ENCODE measurements at regions not wholly inside any gene's neighbourhood (a gene's known extent, or its start where the extent isn't known, plus 50 kb on each side); places are given as distances from the start of the nearest gene placed in this dataset.
A peak's percentile ranks its signal among the peaks of the same experiment; 100 is the strongest.
"Not testable (repeated sequence)": the region's sequence is repeated elsewhere in the genome, so short reads cannot be mapped to it uniquely, and the experiment has no call there.

DNA sequence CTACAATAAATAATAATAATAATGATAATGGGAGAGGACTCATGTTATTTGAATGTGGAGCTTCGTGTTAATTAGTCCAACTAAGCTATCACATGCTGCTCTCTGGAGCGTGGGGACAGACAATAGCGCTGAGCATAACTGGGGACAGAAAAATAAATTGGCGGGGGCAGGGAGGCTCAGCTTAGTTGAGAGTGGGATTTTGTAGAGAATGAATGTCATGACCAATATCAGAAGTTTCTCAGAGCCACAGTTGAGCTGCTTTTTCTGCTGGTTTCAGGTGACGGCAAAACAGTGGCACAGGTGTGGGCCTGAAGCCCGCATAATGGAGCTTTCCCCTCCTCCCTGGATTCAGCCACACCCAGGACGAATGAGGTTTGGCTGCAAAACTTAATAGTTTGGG is 111.1 kb upstream of the CAB39 start:
- H3K9me3 ChIP-seq, result no peaks in the 10 kb centered on the region

DNA sequence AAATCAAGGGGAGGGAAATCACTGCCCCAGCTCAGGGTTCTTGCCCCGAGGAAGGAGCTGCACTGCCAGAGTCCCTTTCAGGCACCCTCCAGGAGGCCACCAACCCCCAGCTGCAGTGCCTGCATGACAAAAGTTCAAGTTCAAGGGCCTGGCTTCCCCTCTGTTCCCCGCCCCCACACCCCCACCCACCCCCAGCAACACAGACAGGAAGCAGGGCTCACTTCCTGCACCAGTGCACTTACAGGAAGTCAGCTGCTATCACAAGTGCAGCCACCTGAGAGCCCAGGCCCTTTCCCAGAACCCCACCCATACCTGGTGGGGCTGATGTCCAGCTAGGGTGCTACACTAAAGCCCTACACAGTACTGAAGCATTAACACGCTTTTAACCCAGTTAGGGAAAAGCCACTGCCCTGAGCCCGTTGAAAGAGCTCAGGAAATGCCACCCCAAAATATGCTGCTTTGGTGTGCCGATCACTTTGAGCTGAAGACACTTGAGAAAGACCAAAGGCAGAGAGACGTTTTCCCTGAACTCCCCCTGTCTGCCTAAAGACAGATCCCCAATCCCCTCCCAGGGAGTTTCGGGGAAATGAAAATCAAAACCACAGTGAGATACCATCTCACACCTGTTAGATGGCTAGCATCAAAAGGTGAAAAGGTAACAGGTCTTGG is 109.9 kb upstream of the CAB39 start:
- H3K4me1 ChIP-seq, result peaks cover 5 to 14% (median 8%) of the 10 kb centered on the region in 4 donors
- TF ChIP-seq, protein P1, sequence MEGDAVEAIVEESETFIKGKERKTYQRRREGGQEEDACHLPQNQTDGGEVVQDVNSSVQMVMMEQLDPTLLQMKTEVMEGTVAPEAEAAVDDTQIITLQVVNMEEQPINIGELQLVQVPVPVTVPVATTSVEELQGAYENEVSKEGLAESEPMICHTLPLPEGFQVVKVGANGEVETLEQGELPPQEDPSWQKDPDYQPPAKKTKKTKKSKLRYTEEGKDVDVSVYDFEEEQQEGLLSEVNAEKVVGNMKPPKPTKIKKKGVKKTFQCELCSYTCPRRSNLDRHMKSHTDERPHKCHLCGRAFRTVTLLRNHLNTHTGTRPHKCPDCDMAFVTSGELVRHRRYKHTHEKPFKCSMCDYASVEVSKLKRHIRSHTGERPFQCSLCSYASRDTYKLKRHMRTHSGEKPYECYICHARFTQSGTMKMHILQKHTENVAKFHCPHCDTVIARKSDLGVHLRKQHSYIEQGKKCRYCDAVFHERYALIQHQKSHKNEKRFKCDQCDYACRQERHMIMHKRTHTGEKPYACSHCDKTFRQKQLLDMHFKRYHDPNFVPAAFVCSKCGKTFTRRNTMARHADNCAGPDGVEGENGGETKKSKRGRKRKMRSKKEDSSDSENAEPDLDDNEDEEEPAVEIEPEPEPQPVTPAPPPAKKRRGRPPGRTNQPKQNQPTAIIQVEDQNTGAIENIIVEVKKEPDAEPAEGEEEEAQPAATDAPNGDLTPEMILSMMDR (IDR thresholded peaks at IDR 0.05), result no peak
- peak in 1 of 2 donors; percentile 9 for TF ChIP-seq POLR2AphosphoS5 (IDR thresholded peaks at IDR 0.05)
- no peak for TF ChIP-seq POLR2A (IDR thresholded peaks at IDR 0.05)
- DNase-seq (peak in 1 of 2 donors; percentile 34), ATAC-seq (ENCODE audit: low FRiP score in 2 of 2) (peak in 1 of 2 donors; percentile 34)
- peak overlapping the region in 2 of 4 donors; percentile 44 to 58 for H3K27ac ChIP-seq
- no peak overlapping the region for H3K4me3 ChIP-seq
- H3K27me3 ChIP-seq, result no peaks in the 10 kb centered on the region
- WGBS, 2 donors, result 49 to 51% methylated on average over 6 to 7 of the region's 7 CpGs
- H3K36me3 ChIP-seq, result no peaks in the 10 kb centered on the region
- no peaks in the 10 kb centered on the region for H3K9me3 ChIP-seq

More for the DNA sequence above, 111.1 kb upstream of the CAB39 start:
- Histone ChIP-seq H3K4me1 (peaks cover 5 to 14% (median 8%) of the 10 kb centered on the region in 4 donors), H3K36me3 (no peaks in the 10 kb centered on the region), H3K27ac (no peak overlapping the region), H3K4me3 (no peak overlapping the region), H3K27me3 (no peaks in the 10 kb centered on the region)
- TF ChIP-seq POLR2AphosphoS5 (IDR thresholded peaks at IDR 0.05) (no peak), POLR2A (IDR thresholded peaks at IDR 0.05) (no peak), EP300 (IDR thresholded peaks at IDR 0.05) (no peak)
- TF ChIP-seq, protein P1 (IDR thresholded peaks at IDR 0.05), result no peak
- WGBS, 2 donors, result 89 to 93% methylated on average over 7 of the region's 7 CpGs
- DNase-seq (no peak), ATAC-seq (ENCODE audit: low FRiP score in 2 of 2) (no peak)

DNA sequence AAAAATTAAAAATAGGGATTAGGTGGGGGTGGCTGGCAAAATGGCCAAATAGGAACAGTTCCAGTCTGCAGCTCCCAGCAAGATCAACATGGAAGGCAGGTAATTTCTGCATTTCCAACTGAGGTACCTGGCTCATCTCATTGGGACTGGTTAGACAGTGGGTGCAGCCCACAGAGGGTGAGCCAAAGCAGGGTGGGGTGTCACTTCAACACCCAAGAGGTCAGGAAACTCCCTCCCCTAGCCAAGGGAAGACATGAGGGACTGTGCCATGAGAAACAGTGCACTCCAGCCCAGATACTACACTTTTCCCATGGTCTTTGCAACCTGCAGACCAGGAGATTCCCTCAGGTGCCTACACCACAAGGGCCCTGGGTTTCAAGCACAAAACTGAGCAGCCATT is 109.3 kb upstream of the CAB39 start:
- not testable (repeated sequence) for DNase-seq; H3K27ac ChIP-seq; H3K27me3 ChIP-seq; H3K36me3 ChIP-seq; ATAC-seq (ENCODE audit: low FRiP score in 2 of 2); H3K9me3 ChIP-seq; H3K4me3 ChIP-seq
- peaks cover 5 to 14% (median 8%) of the 10 kb centered on the region in 4 donors for H3K4me1 ChIP-seq

DNA sequence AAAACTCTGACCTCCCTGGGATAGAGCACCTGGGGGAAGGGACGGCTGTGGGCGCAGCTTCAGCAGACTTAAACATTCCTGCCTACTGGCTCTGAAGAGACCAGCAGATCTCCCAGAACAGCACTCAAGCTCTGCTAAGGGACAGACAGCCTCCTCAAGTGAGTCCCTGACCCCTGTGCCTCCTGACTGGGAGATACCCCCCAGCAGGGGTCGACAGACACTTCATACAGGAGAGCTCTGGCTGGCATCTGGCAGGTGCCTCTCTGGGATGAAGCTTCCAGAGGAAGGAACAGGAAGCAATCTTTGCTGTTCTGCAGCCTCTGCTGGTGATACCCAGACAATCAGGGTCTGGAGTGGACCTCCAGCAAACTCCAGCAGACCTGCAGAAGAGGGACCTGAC is 108.5 kb upstream of the CAB39 start:
- not testable (repeated sequence) for H3K36me3 ChIP-seq; H3K27me3 ChIP-seq; H3K9me3 ChIP-seq; ATAC-seq (ENCODE audit: low FRiP score in 2 of 2); H3K27ac ChIP-seq; H3K4me3 ChIP-seq; DNase-seq
- peaks cover 5 to 14% (median 8%) of the 10 kb centered on the region in 4 donors for H3K4me1 ChIP-seq
- WGBS, 2 donors, result 63 to 83% methylated on average over 3 of the region's 3 CpGs

DNA sequence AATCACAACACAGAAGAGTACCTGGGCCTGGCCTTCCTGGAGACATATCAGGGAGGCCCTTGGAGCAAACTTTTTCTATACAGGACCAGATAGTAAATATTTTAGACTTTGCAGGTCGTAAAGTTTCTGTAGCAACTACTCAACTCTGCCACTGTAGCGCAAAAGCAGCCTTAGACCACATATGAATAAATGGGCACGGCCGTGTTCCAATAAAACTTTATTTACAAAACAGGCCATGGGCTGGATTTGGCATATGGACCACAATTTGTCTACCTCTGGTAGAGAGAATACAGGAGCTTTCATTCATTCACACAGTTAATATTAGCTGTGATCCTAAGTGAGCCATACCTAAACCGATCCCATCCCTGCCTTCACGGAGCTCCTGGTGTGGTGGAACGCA is 98.6 kb upstream of the CAB39 start:
- Histone ChIP-seq H3K9me3 (no peaks in the 10 kb centered on the region), H3K27ac (no peak overlapping the region), H3K27me3 (no peaks in the 10 kb centered on the region), H3K4me1 (peaks cover 0 to 15% (median 3%) of the 10 kb centered on the region in 4 donors), H3K36me3 (no peaks in the 10 kb centered on the region), H3K4me3 (no peak overlapping the region)
- TF ChIP-seq POLR2AphosphoS5 (IDR thresholded peaks at IDR 0.05) (no peak), POLR2A (IDR thresholded peaks at IDR 0.05) (no peak), EP300 (IDR thresholded peaks at IDR 0.05) (no peak)
- TF ChIP-seq, protein P1 (IDR thresholded peaks at IDR 0.05), result no peak
- ATAC-seq (ENCODE audit: low FRiP score in 2 of 2), result no peak
- 95 to 96% methylated on average over 7 of the region's 7 CpGs for WGBS, 2 donors
- no peak for DNase-seq

DNA sequence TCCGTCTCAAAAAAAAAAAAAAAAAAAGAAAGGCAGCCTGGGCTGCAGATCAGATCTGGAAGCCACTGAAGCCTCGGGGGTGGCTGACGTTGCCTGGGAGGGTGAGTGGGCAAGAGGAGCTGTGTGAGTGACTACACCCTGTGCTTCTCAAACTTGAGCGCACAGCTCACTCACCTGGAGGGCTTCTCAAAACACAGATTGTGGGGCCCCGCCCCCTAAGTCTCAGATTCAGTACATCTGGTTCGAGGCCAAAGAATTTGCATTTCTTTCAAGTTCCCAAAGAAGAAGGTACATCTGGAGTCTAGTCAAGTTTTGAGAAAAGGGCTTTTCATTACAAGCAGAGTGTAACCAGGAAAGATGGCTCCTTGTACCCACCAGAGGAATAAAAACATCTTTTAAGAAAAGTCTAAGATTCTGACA is 97.7 kb upstream of the CAB39 start:
- WGBS, 2 donors, result 64 to 67% methylated on average over 6 of the region's 6 CpGs
- H3K27me3 ChIP-seq, result no peaks in the 10 kb centered on the region
- no peaks in the 10 kb centered on the region for H3K9me3 ChIP-seq
- no peak overlapping the region for H3K4me3 ChIP-seq
- peak in 1 of 2 donors; percentile 73 for ATAC-seq (ENCODE audit: low FRiP score in 2 of 2)
- H3K4me1 ChIP-seq, result peaks cover 0 to 15% (median 3%) of the 10 kb centered on the region in 4 donors
- H3K27ac ChIP-seq, result no peak overlapping the region
- DNase-seq, result peak in 1 of 2 donors; percentile 63
- TF ChIP-seq POLR2AphosphoS5 (IDR thresholded peaks at IDR 0.05) (no peak), EP300 (IDR thresholded peaks at IDR 0.05) (no peak), POLR2A (IDR thresholded peaks at IDR 0.05) (no peak)
- TF ChIP-seq, protein P1 (IDR thresholded peaks at IDR 0.05), result no peak
- no peaks in the 10 kb centered on the region for H3K36me3 ChIP-seq

DNA sequence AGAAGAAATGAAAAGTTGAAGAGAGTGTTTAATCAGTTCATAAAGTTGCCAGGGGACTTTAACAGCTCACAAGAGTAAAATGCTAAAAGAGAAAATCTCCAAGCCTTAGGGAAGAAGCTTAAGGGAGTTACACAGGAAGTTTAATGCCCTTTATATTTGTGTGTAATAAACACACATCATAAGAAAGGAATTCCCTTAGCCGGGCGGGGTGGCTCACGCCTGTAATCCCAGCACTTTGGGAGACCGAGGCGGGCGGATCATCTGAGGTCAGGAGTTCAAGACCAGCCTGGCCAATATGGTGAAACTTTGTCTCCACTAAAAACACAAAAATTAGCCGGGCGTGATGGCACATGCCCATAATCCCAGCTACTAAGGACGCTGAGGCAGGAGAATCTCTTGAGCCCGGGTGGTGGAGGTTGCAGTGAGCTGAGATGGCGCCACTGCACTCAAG is 95.4 kb upstream of the CAB39 start:
- 57 to 72% methylated on average over 11 of the region's 11 CpGs for WGBS, 2 donors
- H3K27me3 ChIP-seq, H3K36me3 ChIP-seq, H3K4me1 ChIP-seq, H3K9me3 ChIP-seq, H3K27ac ChIP-seq, DNase-seq, H3K4me3 ChIP-seq: not testable (repeated sequence)
- ATAC-seq (ENCODE audit: low FRiP score in 2 of 2), result peak in 1 of 2 donors; percentile 28

All from upper lobe of left lung (tissue), 6 donors.